ENCODE measurements at regions not wholly inside any gene's neighbourhood (a gene's known extent, or its start where the extent isn't known, plus 50 kb on each side); places are given as distances from the start of the nearest gene placed in this dataset.

DNA sequence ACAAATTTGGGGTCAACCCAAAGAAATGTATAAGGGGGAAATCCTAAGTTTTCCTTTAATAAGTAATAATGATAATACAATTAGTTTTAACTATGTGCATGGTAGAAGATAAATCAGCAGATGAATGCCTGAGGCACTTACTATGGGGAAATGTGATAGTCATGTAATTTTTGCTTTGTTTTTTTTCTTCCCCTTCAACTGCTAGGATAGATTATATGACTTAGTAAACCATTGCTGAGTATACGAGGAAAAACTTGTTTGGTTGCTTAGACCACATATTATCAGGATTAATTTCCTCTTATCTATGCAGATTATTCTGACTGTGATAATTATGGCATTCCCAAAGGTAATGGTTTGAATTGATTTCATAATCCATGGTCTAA, 181.1 kb downstream of the TGFB2 start:
- no peak for TF ChIP-seq POLR2AphosphoS5 (IDR thresholded peaks at IDR 0.05; ENCODE audit: borderline replicate concordance, low read depth, low read length)
- TF ChIP-seq EZH2 (IDR thresholded peaks at IDR 0.05) = no peak
